ENCODE measurements at regions not wholly inside any gene's neighbourhood (a gene's known extent, or its start where the extent isn't known, plus 50 kb on each side); places are given as distances from the start of the nearest gene placed in this dataset.

DNA sequence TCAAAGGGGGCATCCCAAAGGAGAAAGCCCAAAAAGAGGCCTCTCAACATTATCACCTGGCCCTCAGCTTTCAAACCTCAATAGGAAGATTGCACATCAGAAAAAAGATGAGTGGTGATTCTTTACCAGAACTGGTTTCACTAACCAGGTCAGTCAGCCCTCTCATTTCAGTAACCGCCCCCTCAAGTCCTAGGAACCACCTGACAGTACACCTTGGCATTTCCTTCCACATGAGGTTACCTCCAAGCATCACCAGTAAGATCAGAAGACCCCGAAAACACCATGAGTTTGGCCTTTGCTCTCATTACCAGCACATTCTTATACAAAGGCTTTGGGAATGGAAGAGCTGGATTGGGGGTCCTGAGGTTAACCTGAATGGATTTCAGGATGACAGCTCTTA is 200.5 kb downstream of the SUCLA2 start:
- intact Hi-C loops (cut with micrococcal nuclease) = no loop called here
- no peaks in the 10 kb centered on the region for H3K36me3 ChIP-seq (ENCODE audit: insufficient read depth, low read length)
- Mint-ChIP-seq H3K36me3 (no peaks in the 10 kb centered on the region), H3K9me3 (peaks cover 0 to 9% (median 3%) of the 10 kb centered on the region in 8 donors), H3K27me3 (peaks cover 0 to 1% of the 10 kb centered on the region in 2 donors), H3K4me3 (no peak overlapping the region), H3K4me1 (no peaks in the 10 kb centered on the region), H3K27ac (no peak overlapping the region)
- no peaks in the 10 kb centered on the region for H3K4me1 ChIP-seq (ENCODE audit: insufficient read depth, low read length)
- DNase-seq = no peak
- no peaks in the 10 kb centered on the region for H3K9me3 ChIP-seq (ENCODE audit: control insufficient read depth in 1 of 2, low read length in 2 of 2)
- H3K4me3 ChIP-seq (ENCODE audit: low read length in 2 of 2) = no peak overlapping the region
- POLR2A ChIA-PET (ENCODE audit: partially characterized antibody) = no interaction called here
- no peak overlapping the region for H3K27ac ChIP-seq (ENCODE audit: low read depth, low read length)
- no peaks in the 10 kb centered on the region for H3K27me3 ChIP-seq (ENCODE audit: insufficient read depth, low read length)
- CTCF ChIA-PET (ENCODE audit: partially characterized antibody) = interaction anchor here (0.9 kb wide), 1 partner anchor 9 kb away, joined by 3 read pairs; no protein-coding TSS in a partner anchor

DNA sequence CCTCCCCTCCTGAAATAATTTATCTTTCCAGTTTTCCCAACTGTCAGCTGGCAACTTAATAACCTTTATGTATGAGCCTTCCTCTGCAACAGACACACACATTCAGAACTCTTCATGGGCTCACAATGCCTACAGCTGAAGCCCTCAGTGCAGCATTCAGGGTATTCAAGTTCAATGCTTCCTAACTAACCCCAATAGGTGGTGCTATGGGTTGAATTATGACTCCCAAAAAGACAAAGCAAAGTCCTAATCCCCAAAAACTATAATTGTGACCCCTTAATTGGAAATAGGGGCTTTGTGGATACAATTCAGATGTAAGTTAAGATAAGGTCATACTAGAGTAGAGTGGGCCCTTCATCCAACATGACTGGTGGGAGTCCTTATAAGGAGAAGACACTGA is 202.2 kb downstream of the SUCLA2 start:
- Mint-ChIP-seq H3K9me3 (peaks cover 0 to 9% (median 2%) of the 10 kb centered on the region in 8 donors), H3K27me3 (peaks cover 0 to 1% of the 10 kb centered on the region in 2 donors), H3K4me1 (no peaks in the 10 kb centered on the region), H3K27ac (no peak overlapping the region), H3K4me3 (no peak overlapping the region), H3K36me3 (no peaks in the 10 kb centered on the region)
- H3K4me3 ChIP-seq (ENCODE audit: low read length in 2 of 2) = no peak overlapping the region
- no peak for DNase-seq
- CTCF ChIA-PET (ENCODE audit: partially characterized antibody) = no interaction called here
- intact Hi-C loops (cut with micrococcal nuclease) = no loop called here
- POLR2A ChIA-PET (ENCODE audit: partially characterized antibody) = no interaction called here
- no peaks in the 10 kb centered on the region for H3K9me3 ChIP-seq (ENCODE audit: control insufficient read depth in 1 of 2, low read length in 2 of 2)
- H3K36me3 ChIP-seq (ENCODE audit: insufficient read depth, low read length) = no peaks in the 10 kb centered on the region
- H3K27me3 ChIP-seq (ENCODE audit: insufficient read depth, low read length) = no peaks in the 10 kb centered on the region
- H3K4me1 ChIP-seq (ENCODE audit: insufficient read depth, low read length) = no peaks in the 10 kb centered on the region
- no peak overlapping the region for H3K27ac ChIP-seq (ENCODE audit: low read depth, low read length)

DNA sequence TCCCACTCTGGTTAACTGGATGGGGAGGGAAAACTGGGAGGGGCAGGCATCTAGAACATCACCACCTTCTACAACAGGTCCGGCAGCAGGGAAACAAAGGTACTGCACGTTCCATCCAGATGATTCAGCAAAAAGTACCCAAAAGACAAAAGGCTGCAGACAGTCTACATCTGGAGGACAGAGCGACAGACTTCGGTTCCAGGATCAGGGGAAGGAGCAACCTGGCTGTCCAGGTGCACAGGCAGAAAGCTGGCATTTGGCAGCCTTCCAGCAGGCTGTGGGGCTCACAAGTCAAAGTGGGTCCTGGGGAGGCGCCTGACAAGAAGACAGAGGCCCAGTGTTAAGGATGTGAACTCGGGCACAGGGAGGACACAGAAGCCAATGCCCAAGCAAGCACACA is 202.9 kb downstream of the SUCLA2 start:
- CTCF ChIA-PET (ENCODE audit: partially characterized antibody) = no interaction called here
- no peaks in the 10 kb centered on the region for H3K27me3 ChIP-seq (ENCODE audit: insufficient read depth, low read length)

DNA sequence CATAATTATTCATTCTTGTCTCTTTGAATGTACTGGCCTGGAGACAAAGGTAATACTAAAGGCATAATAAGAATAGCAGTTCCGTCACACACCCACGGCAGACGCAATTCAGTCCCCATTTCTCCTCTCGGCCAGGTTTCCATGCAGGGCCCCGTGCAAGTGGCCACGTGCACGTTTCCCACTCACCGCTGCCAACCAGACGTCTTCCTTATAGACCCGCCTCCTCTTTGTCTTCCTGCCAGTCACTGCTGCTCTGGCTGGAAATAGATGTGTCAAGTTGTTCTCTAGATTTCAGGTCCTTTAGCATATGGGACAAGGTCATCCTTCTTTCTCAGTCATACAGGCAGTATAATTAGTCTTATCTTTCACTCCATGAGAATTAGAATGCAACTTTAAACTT is 204.3 kb downstream of the SUCLA2 start:
- ChIA-PET POLR2A (ENCODE audit: partially characterized antibody) (no interaction called here), CTCF (ENCODE audit: partially characterized antibody) (no interaction called here)
- Histone ChIP-seq H3K4me1 (ENCODE audit: insufficient read depth, low read length) (no peaks in the 10 kb centered on the region), H3K27ac (ENCODE audit: low read depth, low read length) (no peak overlapping the region), H3K27me3 (ENCODE audit: insufficient read depth, low read length) (no peaks in the 10 kb centered on the region), H3K36me3 (ENCODE audit: insufficient read depth, low read length) (no peaks in the 10 kb centered on the region), H3K9me3 (ENCODE audit: control insufficient read depth in 1 of 2, low read length in 2 of 2) (no peaks in the 10 kb centered on the region), H3K4me3 (ENCODE audit: low read length in 2 of 2) (no peak overlapping the region)
- H3K36me3 Mint-ChIP-seq = peaks cover 0 to 1% of the 10 kb centered on the region in 2 donors
- intact Hi-C loops (cut with micrococcal nuclease) = no loop called here
- H3K4me1 Mint-ChIP-seq = no peaks in the 10 kb centered on the region
- DNase-seq = no peak
- H3K27me3 Mint-ChIP-seq = peaks cover 0 to 3% of the 10 kb centered on the region in 2 donors
- H3K27ac Mint-ChIP-seq = no peak overlapping the region
- H3K9me3 Mint-ChIP-seq = peaks cover 0 to 11% (median 5%) of the 10 kb centered on the region in 8 donors
- no peak overlapping the region for H3K4me3 Mint-ChIP-seq

More for the DNA sequence above, 202.9 kb downstream of the SUCLA2 start:
- Mint-ChIP-seq H3K9me3 (peaks cover 0 to 9% (median 2%) of the 10 kb centered on the region in 8 donors), H3K4me1 (no peaks in the 10 kb centered on the region), H3K27ac (no peak overlapping the region), H3K36me3 (no peaks in the 10 kb centered on the region), H3K27me3 (peaks cover 0 to 1% of the 10 kb centered on the region in 2 donors), H3K4me3 (no peak overlapping the region)
- H3K27ac ChIP-seq (ENCODE audit: low read depth, low read length) = no peak overlapping the region
- no peak for DNase-seq
- H3K4me3 ChIP-seq (ENCODE audit: low read length in 2 of 2) = no peak overlapping the region
- intact Hi-C loops (cut with micrococcal nuclease) = no loop called here
- H3K4me1 ChIP-seq (ENCODE audit: insufficient read depth, low read length) = no peaks in the 10 kb centered on the region
- no peaks in the 10 kb centered on the region for H3K36me3 ChIP-seq (ENCODE audit: insufficient read depth, low read length)
- POLR2A ChIA-PET (ENCODE audit: partially characterized antibody) = no interaction called here
- no peaks in the 10 kb centered on the region for H3K9me3 ChIP-seq (ENCODE audit: control insufficient read depth in 1 of 2, low read length in 2 of 2)

DNA sequence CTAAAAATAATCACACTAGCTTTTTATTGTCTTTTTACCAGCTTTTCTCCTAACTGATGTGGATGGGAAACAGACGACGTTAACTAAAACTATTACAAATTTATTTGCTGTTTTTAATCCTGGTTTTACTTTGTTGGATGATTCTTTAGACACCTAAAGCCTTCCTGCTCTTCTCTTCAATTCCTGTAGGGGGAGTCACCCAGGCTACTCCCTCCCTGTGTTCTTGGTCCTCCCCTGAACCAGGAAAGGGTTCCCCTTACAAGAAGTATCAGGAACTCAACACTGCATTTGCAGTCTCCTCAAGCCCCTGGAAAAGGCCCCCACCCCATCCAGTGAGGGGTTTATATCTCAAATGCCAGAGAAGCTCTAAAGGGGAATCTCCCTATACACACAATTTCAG is 206.1 kb downstream of the SUCLA2 start:
- Histone ChIP-seq H3K4me1 (ENCODE audit: insufficient read depth, low read length) (no peaks in the 10 kb centered on the region), H3K27me3 (ENCODE audit: insufficient read depth, low read length) (no peaks in the 10 kb centered on the region), H3K4me3 (ENCODE audit: low read length in 2 of 2) (no peak overlapping the region), H3K36me3 (ENCODE audit: insufficient read depth, low read length) (no peaks in the 10 kb centered on the region), H3K27ac (ENCODE audit: low read depth, low read length) (no peak overlapping the region), H3K9me3 (ENCODE audit: control insufficient read depth in 1 of 2, low read length in 2 of 2) (no peaks in the 10 kb centered on the region)
- Mint-ChIP-seq H3K4me1 (no peaks in the 10 kb centered on the region), H3K27me3 (peaks cover 0 to 2% of the 10 kb centered on the region in 2 donors), H3K4me3 (no peak overlapping the region), H3K27ac (no peak overlapping the region), H3K9me3 (peaks cover 0 to 22% (median 17%) of the 10 kb centered on the region in 8 donors), H3K36me3 (peaks cover 1 to 5% of the 10 kb centered on the region in 2 donors)
- no peak for DNase-seq
- intact Hi-C loops (cut with micrococcal nuclease) = no loop called here
- ChIA-PET POLR2A (ENCODE audit: partially characterized antibody) (no interaction called here), CTCF (ENCODE audit: partially characterized antibody) (no interaction called here)

DNA sequence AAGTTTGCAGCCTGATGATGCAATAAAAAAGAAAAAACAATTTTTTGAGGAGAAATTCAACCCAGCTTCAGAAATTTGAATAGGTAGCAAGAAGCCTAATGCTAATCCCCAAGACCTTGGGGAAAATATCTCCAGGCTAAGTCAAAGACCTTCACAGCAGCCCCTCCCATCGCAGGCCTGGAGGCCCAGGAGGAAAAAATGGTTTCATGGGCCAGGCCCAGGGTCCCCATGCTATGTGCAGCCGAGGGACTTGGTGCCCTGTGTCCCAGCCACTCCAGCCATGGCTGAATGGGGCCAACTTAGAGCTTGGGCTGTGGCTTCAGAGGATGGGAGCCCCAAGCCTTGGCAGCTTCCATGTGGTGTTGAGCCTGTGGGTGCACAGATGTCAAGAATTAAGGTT is 210.3 kb downstream of the SUCLA2 start:
- ChIA-PET POLR2A (ENCODE audit: partially characterized antibody) (no interaction called here), CTCF (ENCODE audit: partially characterized antibody) (no interaction called here)
- H3K4me3 Mint-ChIP-seq = no peak overlapping the region
- no peak for DNase-seq
- Histone ChIP-seq H3K27me3 (ENCODE audit: insufficient read depth, low read length) (no peaks in the 10 kb centered on the region), H3K36me3 (ENCODE audit: insufficient read depth, low read length) (no peaks in the 10 kb centered on the region), H3K4me3 (ENCODE audit: low read length in 2 of 2) (no peak overlapping the region), H3K27ac (ENCODE audit: low read depth, low read length) (no peak overlapping the region), H3K4me1 (ENCODE audit: insufficient read depth, low read length) (no peaks in the 10 kb centered on the region), H3K9me3 (ENCODE audit: control insufficient read depth in 1 of 2, low read length in 2 of 2) (no peaks in the 10 kb centered on the region)
- H3K9me3 Mint-ChIP-seq = peaks cover 0 to 34% (median 20%) of the 10 kb centered on the region in 8 donors
- intact Hi-C loops (cut with micrococcal nuclease) = no loop called here
- peaks cover 1 to 5% of the 10 kb centered on the region in 2 donors for H3K36me3 Mint-ChIP-seq
- no peak overlapping the region for H3K27ac Mint-ChIP-seq
- peaks cover 0 to 2% of the 10 kb centered on the region in 2 donors for H3K27me3 Mint-ChIP-seq
- no peaks in the 10 kb centered on the region for H3K4me1 Mint-ChIP-seq

DNA sequence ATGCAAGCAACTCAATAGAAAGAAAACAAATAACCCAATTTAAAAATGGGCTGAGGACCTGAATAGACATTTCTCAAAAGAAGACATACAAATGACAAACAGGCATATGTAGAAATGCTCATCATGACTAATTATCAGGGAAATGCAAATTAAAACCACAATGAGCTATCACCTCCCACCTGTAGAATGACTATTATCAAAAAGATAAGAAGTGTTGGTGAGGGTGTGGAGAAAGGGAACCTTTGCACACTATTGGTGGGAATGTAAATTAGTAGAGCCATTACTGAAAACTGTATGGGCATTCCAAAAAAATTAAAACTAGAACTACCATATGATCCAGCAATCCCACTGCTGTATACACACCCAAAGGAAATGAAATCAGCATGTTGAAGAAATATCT is 212.2 kb downstream of the SUCLA2 start:
- Histone ChIP-seq H3K9me3 (ENCODE audit: control insufficient read depth in 1 of 2, low read length in 2 of 2) (no peaks in the 10 kb centered on the region), H3K36me3 (ENCODE audit: insufficient read depth, low read length) (no peaks in the 10 kb centered on the region), H3K4me1 (ENCODE audit: insufficient read depth, low read length) (no peaks in the 10 kb centered on the region), H3K27ac (ENCODE audit: low read depth, low read length) (no peak overlapping the region), H3K27me3 (ENCODE audit: insufficient read depth, low read length) (no peaks in the 10 kb centered on the region), H3K4me3 (ENCODE audit: low read length in 2 of 2) (no peak overlapping the region)
- ChIA-PET CTCF (ENCODE audit: partially characterized antibody) (no interaction called here), POLR2A (ENCODE audit: partially characterized antibody) (no interaction called here)
- Mint-ChIP-seq H3K4me1 (no peaks in the 10 kb centered on the region), H3K27ac (no peak overlapping the region), H3K27me3 (peaks cover 0 to 2% of the 10 kb centered on the region in 2 donors), H3K36me3 (peaks cover 1 to 5% of the 10 kb centered on the region in 2 donors), H3K9me3 (peaks cover 0 to 34% (median 20%) of the 10 kb centered on the region in 8 donors), H3K4me3 (no peak overlapping the region)
- intact Hi-C loops (cut with micrococcal nuclease) = no loop called here
- no peak for DNase-seq

DNA sequence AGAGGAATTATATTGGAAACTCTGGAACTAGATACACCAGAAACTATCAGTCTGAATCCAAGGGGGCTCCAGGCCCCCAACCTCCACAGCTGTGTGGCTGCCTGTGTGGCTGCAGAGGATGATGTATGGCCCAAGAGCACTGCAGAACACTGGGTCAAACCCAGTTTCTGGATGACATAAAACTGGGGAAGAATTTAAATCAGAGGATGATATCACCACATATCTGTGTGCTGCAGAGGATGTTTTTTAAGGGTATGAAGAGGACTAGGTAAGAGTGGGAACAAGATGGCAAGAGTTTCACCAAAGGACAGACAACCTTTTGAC is 226.4 kb downstream of the SUCLA2 start:
- H3K4me1 ChIP-seq (ENCODE audit: insufficient read depth, low read length) = no peaks in the 10 kb centered on the region
- Mint-ChIP-seq H3K9me3 (peaks cover 2 to 28% (median 19%) of the 10 kb centered on the region in 8 donors), H3K4me3 (peak overlapping the region in 1 of 8 donors; percentile 21), H3K4me1 (peaks cover 0 to 2% (median under 1%) of the 10 kb centered on the region in 4 donors), H3K27me3 (peaks cover 5 to 17% of the 10 kb centered on the region in 2 donors), H3K36me3 (no peaks in the 10 kb centered on the region), H3K27ac (no peak overlapping the region)
- H3K9me3 ChIP-seq (ENCODE audit: control insufficient read depth in 1 of 2, low read length in 2 of 2) = no peaks in the 10 kb centered on the region
- H3K27ac ChIP-seq (ENCODE audit: low read depth, low read length) = no peak overlapping the region
- CTCF ChIA-PET (ENCODE audit: partially characterized antibody) = no interaction called here
- POLR2A ChIA-PET (ENCODE audit: partially characterized antibody) = no interaction called here
- no peak for DNase-seq
- H3K36me3 ChIP-seq (ENCODE audit: insufficient read depth, low read length) = no peaks in the 10 kb centered on the region
- H3K27me3 ChIP-seq (ENCODE audit: insufficient read depth, low read length) = no peaks in the 10 kb centered on the region
- intact Hi-C loops (cut with micrococcal nuclease) = no loop called here
- no peak overlapping the region for H3K4me3 ChIP-seq (ENCODE audit: low read length in 2 of 2)

All from CD4-positive, alpha-beta memory T cell (primary cell).